ENCODE measurements at regions not wholly inside any gene's neighbourhood (a gene's known extent, or its start where the extent isn't known, plus 50 kb on each side); places are given as distances from the start of the nearest gene placed in this dataset.
A peak's percentile ranks its signal among the peaks of the same experiment; 100 is the strongest.

GRCh38 chr10:89148061-89148460 is 59.1 kb downstream of the CH25H start:
- Histone ChIP-seq H3K9me3 (peaks cover 7% of the 10 kb centered on the region; the same call in 1 of the 3 replicates), H3K27ac (no peak overlapping the region), H3K4me3 (no peak overlapping the region), H3K4me1 (no peaks in the 10 kb centered on the region), H3K4me2 (no peak overlapping the region)
- WGBS (ENCODE audit: missing lambda C conversion rate): 47% methylated on average over 5 of the region's 5 CpGs
- no peak for ATAC-seq
- peak; percentile 23 for FAIRE-seq
- no peak for DNase-seq (ENCODE audit: low read depth in 1 of 2, low spot score in 1 of 2)
- CTCF ChIA-PET: no interaction called here
- TF ChIP-seq GATA3 (IDR thresholded peaks at IDR 0.05; ENCODE audit: borderline replicate concordance): no peak
- no peak for TF ChIP-seq KDM1A (IDR thresholded peaks at IDR 0.05; ENCODE audit: low read depth)
- no peak for TF ChIP-seq EHMT2 (IDR thresholded peaks at IDR 0.05; ENCODE audit: low read depth)
- TF ChIP-seq MAFK (IDR thresholded peaks at IDR 0.05; ENCODE audit: partially characterized antibody): no peak
- no peak for TF ChIP-seq FOSL2 (IDR thresholded peaks at IDR 0.05)
- TF ChIP-seq FOSL2 (CRISPR knock-in tag; IDR thresholded peaks at IDR 0.05): no peak
- no peak for TF ChIP-seq NPAS2 (CRISPR knock-in tag; IDR thresholded peaks at IDR 0.05; ENCODE audit: borderline replicate concordance)
- no peak for TF ChIP-seq EP300 (IDR thresholded peaks at IDR 0.05)
- POLR2A ChIA-PET: no interaction called here

GRCh38 chr10:89147256-89147655 is 59.9 kb downstream of the CH25H start:
- Histone ChIP-seq H3K4me3 (no peak overlapping the region), H3K4me1 (no peaks in the 10 kb centered on the region), H3K9me3 (peaks cover 7% of the 10 kb centered on the region; the same call in 1 of the 3 replicates), H3K4me2 (no peak overlapping the region), H3K27ac (no peak overlapping the region)
- POLR2A ChIA-PET: no interaction called here
- no peak for TF ChIP-seq CHD4 (IDR thresholded peaks at IDR 0.05; ENCODE audit: borderline replicate concordance)
- no peak for TF ChIP-seq CEBPB (IDR thresholded peaks at IDR 0.05)
- no peak for TF ChIP-seq HOXB5 (CRISPR knock-in tag; IDR thresholded peaks at IDR 0.05)
- TF ChIP-seq REST (IDR thresholded peaks at IDR 0.05): no peak
- no peak for TF ChIP-seq ZC3H11A (IDR thresholded peaks at IDR 0.05)
- TF ChIP-seq BHLHE40 (IDR thresholded peaks at IDR 0.05; ENCODE audit: low read depth, low read length): no peak
- no peak for TF ChIP-seq GATA3 (IDR thresholded peaks at IDR 0.05; ENCODE audit: borderline replicate concordance)
- TF ChIP-seq ELK1 (IDR thresholded peaks at IDR 0.05; ENCODE audit: low read depth, low read length): no peak
- no peak for TF ChIP-seq EHMT2 (IDR thresholded peaks at IDR 0.05; ENCODE audit: low read depth)
- TF ChIP-seq HES2 (IDR thresholded peaks at IDR 0.05): no peak
- TF ChIP-seq HDAC2 (IDR thresholded peaks at IDR 0.05): no peak
- TF ChIP-seq JUNB (IDR thresholded peaks at IDR 0.05): no peak
- TF ChIP-seq MAZ (IDR thresholded peaks at IDR 0.05; ENCODE audit: borderline replicate concordance, low read depth, low read length): no peak
- no peak for TF ChIP-seq RARB (CRISPR knock-in tag; IDR thresholded peaks at IDR 0.05)
- no peak for DNase-seq (ENCODE audit: low read depth in 1 of 2, low spot score in 1 of 2)
- no peak for ATAC-seq
- FAIRE-seq: no peak
- 16% methylated on average over 2 of the region's 2 CpGs for WGBS (ENCODE audit: missing lambda C conversion rate)
- CTCF ChIA-PET: no interaction called here

GRCh38 chr10:89144836-89145235 is 62.3 kb downstream of the CH25H start:
- no peak for FAIRE-seq
- DNase-seq (ENCODE audit: low read depth in 1 of 2, low spot score in 1 of 2): no peak
- POLR2A ChIA-PET: no interaction called here
- H3K4me1 ChIP-seq: no peaks in the 10 kb centered on the region
- 36% methylated on average over 4 of the region's 4 CpGs for WGBS (ENCODE audit: missing lambda C conversion rate)
- ATAC-seq: no peak
- H3K4me3 ChIP-seq: no peak overlapping the region
- no peak overlapping the region for H3K4me2 ChIP-seq
- peaks cover 7% of the 10 kb centered on the region; the same call in 1 of the 3 replicates for H3K9me3 ChIP-seq
- no peak overlapping the region for H3K27ac ChIP-seq
- CTCF ChIA-PET: interaction anchor here (1.2 kb wide), 1 partner anchor 157 kb away, joined by 3 read pairs; no protein-coding TSS in a partner anchor
- TF ChIP-seq JUNB (IDR thresholded peaks at IDR 0.05) (no peak), CTCF (IDR thresholded peaks at IDR 0.05) (no peak), FOSL2 (IDR thresholded peaks at IDR 0.05) (no peak), FOSL2 (CRISPR knock-in tag; IDR thresholded peaks at IDR 0.05) (no peak), HOXB5 (CRISPR knock-in tag; IDR thresholded peaks at IDR 0.05) (no peak), HOXA7 (CRISPR knock-in tag; IDR thresholded peaks at IDR 0.05) (no peak), RCOR1 (IDR thresholded peaks at IDR 0.05; ENCODE audit: low read depth, low read length) (no peak), NPAS2 (CRISPR knock-in tag; IDR thresholded peaks at IDR 0.05; ENCODE audit: borderline replicate concordance) (no peak), CEBPB (IDR thresholded peaks at IDR 0.05) (no peak), FOSB (CRISPR knock-in tag; IDR thresholded peaks at IDR 0.05) (no peak), HDAC2 (IDR thresholded peaks at IDR 0.05) (no peak), PBX3 (IDR thresholded peaks at IDR 0.05) (no peak), BHLHE40 (IDR thresholded peaks at IDR 0.05; ENCODE audit: low read depth, low read length) (no peak), ESRRA (IDR thresholded peaks at IDR 0.05; ENCODE audit: borderline replicate concordance, low read length) (no peak)
